Esophagus squamous epithelium (tissue), 5 donors: ENCODE measurements at regions not wholly inside any gene's neighbourhood (a gene's known extent, or its start where the extent isn't known, plus 50 kb on each side); places are given as distances from the start of the nearest gene placed in this dataset.
"Not testable (repeated sequence)": the region's sequence is repeated elsewhere in the genome, so short reads cannot be mapped to it uniquely, and the experiment has no call there.

Experiments
- DNase-seq: peaks from one replicate; lab custom pipeline; 2025; lab: John Stamatoyannopoulos, UW
- H3K27ac ChIP-seq, 4 donors: fragments of 200-600 bp; sonication (generic); one replicate each; pipeline ENCODE4 v1.5.1; 2016 to 2019; ENCODE audit warnings: mild to moderate bottlenecking in 1 of 4
- H3K27me3 ChIP-seq, 4 donors: fragments of 200-600 bp; sonication (generic); 1 replicate in 3 of 4; 2 replicates in 1 of 4; pipeline versions ENCODE4 v1.5.1 to v1.6.0; 2017 to 2021; ENCODE audit warnings: antibody characterized with exemption in 1 of 4
- H3K36me3 ChIP-seq, 3 donors: fragments of 200-600 bp; sonication (generic); one replicate each; pipeline ENCODE4 v1.5.1; 2016 to 2019
- H3K4me1 ChIP-seq, 3 donors: fragments of 200-600 bp; sonication (generic); one replicate each; pipeline ENCODE4 v1.5.1; 2017 to 2019
- H3K4me3 ChIP-seq, 4 donors: fragments of 200-600 bp; sonication (generic); 1 replicate in 3 of 4; 2 replicates in 1 of 4; pipeline ENCODE4 v1.5.1; 2016 to 2019; ENCODE audit warnings: mild to moderate bottlenecking in 2 of 4, moderate library complexity in 1 of 4
- H3K9me3 ChIP-seq, 3 donors: fragments of 200-600 bp; sonication (generic); one replicate each; pipeline ENCODE4 v1.5.1; 2016 to 2019
- CTCF ChIP-seq, 6 experiments: fragments of 450-650 bp in 4 of 6; fragments of 200-600 bp in 2 of 6; sonication (generic) in 2 of 6; IDR thresholded peaks; one replicate each; pipeline ENCODE4 v1.5.1; 2016 to 2019; ENCODE audit warnings: antibody characterized with exemption in 6 of 6, mild to moderate bottlenecking in 4 of 6, moderate library complexity in 4 of 6
- POLR2A ChIP-seq, 4 donors: fragments of 450-650 bp; IDR thresholded peaks; one replicate each; pipeline ENCODE4 v1.6.1; 2017; ENCODE audit warnings: antibody characterized with exemption in 4 of 4, mild to moderate bottlenecking in 4 of 4, moderate library complexity in 3 of 4
- WGBS, 2 donors: methylation state at CpG; one replicate each; pipeline ENCODE4 v1.1.5; 2018; 5-methylcytosine and 5-hydroxymethylcytosine counted together
- intact Hi-C: fragments of 100-400 bp; cut with DNase I; formaldehyde crosslinking; loops from one replicate; pipeline ENCODE4 v1.15.0; 2022
- donor health status: DM: yes; HTN: yes; CAD: no.

DNA sequence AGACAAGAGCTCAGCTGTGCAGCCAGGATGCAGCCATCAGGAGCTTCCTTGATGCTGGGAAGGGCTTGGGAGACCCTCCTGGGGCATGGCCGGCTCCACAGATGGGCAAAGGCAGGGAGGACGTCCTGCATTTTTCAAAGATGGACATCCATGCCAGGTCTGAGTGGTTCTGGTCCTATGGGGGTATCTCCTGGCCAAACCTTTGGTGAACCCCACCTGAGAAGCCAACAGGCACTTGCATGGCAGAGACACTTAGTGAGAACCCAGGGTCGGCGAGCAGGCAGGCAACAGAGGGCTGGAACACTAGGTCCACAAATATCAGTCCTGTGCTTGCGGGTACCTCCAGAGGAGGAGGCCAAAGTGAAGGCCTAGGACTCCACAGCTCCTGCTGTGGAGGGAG is 70.0 kb downstream of the KCTD15 start:
- no peaks in the 10 kb centered on the region for H3K36me3 ChIP-seq
- TF ChIP-seq POLR2A (IDR thresholded peaks at IDR 0.05) (no peak), CTCF (IDR thresholded peaks at IDR 0.05) (no peak)
- H3K4me3 ChIP-seq: no peak overlapping the region
- H3K27ac ChIP-seq: no peak overlapping the region
- peaks cover 7 to 38% (median 7%) of the 10 kb centered on the region in 3 donors for H3K4me1 ChIP-seq
- H3K9me3 ChIP-seq: no peaks in the 10 kb centered on the region
- DNase-seq: no peak
- no peaks in the 10 kb centered on the region for H3K27me3 ChIP-seq
- 60% methylated on average over 3 of the region's 5 CpGs; no CpG with 5 or more reads in 1 of the 2 donors for WGBS, 2 donors
- intact Hi-C loops: no loop called here

DNA sequence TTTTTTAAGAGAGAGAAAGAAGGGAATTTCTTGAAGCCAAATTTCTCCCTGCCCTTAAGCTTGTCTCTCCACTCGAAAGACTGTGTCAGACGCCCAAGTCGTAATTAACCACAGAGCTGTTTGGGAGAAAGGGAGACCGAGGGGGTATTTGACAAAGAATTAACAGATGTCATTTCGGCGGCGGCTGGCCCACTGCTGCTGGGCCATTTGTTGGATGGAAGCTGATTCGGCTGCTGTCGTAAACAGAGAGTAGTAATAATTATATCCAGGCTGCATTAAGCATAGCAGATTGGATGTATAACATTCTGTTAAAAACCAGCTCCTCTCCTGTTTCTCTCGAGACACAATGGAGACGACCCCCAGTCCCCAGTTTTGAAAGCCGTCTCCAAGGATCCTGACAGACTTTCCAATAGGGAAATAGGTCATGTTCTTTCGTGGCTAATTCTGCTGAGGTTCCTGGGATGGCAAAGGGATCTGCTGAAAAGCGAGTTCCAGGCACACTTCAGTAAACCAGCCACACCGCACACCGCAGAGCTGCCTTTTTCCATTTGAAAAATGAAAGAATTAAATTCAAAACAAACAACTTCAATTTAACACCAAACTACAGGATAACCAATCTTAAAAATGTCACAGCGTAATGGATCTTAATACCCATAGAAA is 71.5 kb downstream of the KCTD15 start:
- Histone ChIP-seq H3K9me3 (no peaks in the 10 kb centered on the region), H3K4me1 (peaks cover 7 to 38% (median 7%) of the 10 kb centered on the region in 3 donors), H3K36me3 (no peaks in the 10 kb centered on the region), H3K4me3 (peak overlapping the region; percentile 3 to 44 (median 21)), H3K27me3 (no peaks in the 10 kb centered on the region), H3K27ac (peak overlapping the region; percentile 62 to 72 (median 63))
- DNase-seq: no peak
- TF ChIP-seq POLR2A (IDR thresholded peaks at IDR 0.05) (no peak), CTCF (IDR thresholded peaks at IDR 0.05) (no peak)
- intact Hi-C loops: no loop called here
- 19 to 33% methylated on average over 13 to 17 of the region's 17 CpGs for WGBS, 2 donors

GRCh38 chr19:33868788-33869412 is 72.2 kb downstream of the KCTD15 start:
- Histone ChIP-seq H3K36me3 (no peaks in the 10 kb centered on the region), H3K9me3 (no peaks in the 10 kb centered on the region), H3K4me1 (peaks cover 7 to 37% (median 7%) of the 10 kb centered on the region in 3 donors), H3K27ac (peak overlapping the region; percentile 62 to 72 (median 63)), H3K27me3 (no peaks in the 10 kb centered on the region), H3K4me3 (peak overlapping the region; percentile 3 to 44 (median 21))
- WGBS, 2 donors: 27 to 31% methylated on average over 6 to 9 of the region's 21 CpGs
- TF ChIP-seq CTCF (IDR thresholded peaks at IDR 0.05) (peak in 2 of 6 experiments; percentile 11 to 24), POLR2A (IDR thresholded peaks at IDR 0.05) (no peak)
- DNase-seq: no peak
- intact Hi-C loops: no loop called here

DNA sequence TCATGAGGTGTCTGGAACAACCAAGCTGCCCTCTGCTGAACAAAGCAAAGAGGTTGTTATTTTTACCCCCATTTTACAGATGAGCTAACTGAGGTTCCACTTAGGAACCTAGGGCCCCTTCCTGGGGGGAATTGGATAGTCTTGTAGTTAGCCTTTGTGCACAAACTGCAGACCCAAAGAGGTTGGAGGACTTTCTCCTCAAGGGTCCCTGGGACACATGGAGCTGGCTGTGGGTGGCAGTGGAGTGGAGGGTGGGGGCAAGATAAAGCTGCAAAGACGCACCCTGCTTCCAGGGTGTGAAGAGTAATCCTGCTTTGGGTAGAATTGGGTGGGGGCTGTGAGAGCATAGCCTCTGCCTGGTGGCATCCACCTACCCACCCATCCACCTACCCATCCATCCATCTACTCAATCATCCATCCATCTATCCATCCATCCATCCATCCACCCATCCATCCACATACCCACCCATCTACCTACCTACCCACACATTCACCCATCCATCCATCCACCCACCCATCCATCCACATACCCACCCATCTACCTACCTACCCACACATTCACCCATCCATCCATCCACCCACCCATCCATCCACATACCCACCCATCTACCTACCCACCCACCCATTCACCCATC is 73.7 kb downstream of the KCTD15 start:
- H3K27ac ChIP-seq, DNase-seq, H3K27me3 ChIP-seq, H3K9me3 ChIP-seq, H3K36me3 ChIP-seq, H3K4me3 ChIP-seq, intact Hi-C loops: not testable (repeated sequence)
- 75 to 89% methylated on average over 1 of the region's 1 CpG for WGBS, 2 donors
- peaks cover 7 to 26% (median 7%) of the 10 kb centered on the region in 3 donors for H3K4me1 ChIP-seq

- Histone ChIP-seq H3K27ac (no peak overlapping the region), H3K27me3 (no peaks in the 10 kb centered on the region), H3K4me3 (no peak overlapping the region), H3K36me3 (no peaks in the 10 kb centered on the region), H3K4me1 (peaks cover 7 to 26% (median 7%) of the 10 kb centered on the region in 3 donors), H3K9me3 (no peaks in the 10 kb centered on the region)
- intact Hi-C loops: no loop called here
- no peak for TF ChIP-seq POLR2A (IDR thresholded peaks at IDR 0.05)
- no peak for DNase-seq
- 68 to 87% methylated on average over 3 of the region's 3 CpGs for WGBS, 2 donors
Measured at GRCh38 chr19:33871605-33872004, 74.9 kb downstream of the KCTD15 start.
